GM21526 (cell line): ENCODE measurements at regions not wholly inside any gene's neighbourhood (a gene's known extent, or its start where the extent isn't known, plus 50 kb on each side); places are given as distances from the start of the nearest gene placed in this dataset.
"Not testable (repeated sequence)": the region's sequence is repeated elsewhere in the genome, so short reads cannot be mapped to it uniquely, and the experiment has no call there.

Experiments
- ATAC-seq: cut with Tn5 transposase; IDR thresholded peaks from one replicate; pipeline ENCODE4 v1.9.1; 2021; ENCODE audit warnings: moderate library complexity; ENCODE audit not compliant: unreplicated experiment, low FRiP score

DNA sequence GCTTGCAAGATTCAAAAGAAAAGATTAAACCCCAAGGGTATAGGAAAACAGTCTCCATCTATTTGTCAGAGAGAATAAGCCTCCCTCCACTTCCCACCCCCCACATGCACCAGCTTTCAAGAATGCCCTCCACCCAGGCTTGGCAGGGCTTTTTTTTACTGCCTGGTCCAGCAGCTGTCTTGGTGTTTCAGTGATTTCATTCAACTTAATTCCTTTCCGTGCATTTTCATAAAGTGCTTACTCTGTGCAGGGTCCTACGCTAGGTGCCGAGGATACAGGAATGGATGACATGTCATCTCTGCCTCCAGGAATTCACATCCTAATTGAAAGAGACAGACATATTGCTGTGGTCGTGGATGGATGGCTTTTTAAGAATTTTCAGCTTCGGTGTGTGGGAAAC is 117.9 kb downstream of the LRATD1 start:
- no peak for ATAC-seq

GRCh38 chr2:14751581-14751980 is 119.1 kb downstream of the LRATD1 start:
- ATAC-seq = no peak

DNA sequence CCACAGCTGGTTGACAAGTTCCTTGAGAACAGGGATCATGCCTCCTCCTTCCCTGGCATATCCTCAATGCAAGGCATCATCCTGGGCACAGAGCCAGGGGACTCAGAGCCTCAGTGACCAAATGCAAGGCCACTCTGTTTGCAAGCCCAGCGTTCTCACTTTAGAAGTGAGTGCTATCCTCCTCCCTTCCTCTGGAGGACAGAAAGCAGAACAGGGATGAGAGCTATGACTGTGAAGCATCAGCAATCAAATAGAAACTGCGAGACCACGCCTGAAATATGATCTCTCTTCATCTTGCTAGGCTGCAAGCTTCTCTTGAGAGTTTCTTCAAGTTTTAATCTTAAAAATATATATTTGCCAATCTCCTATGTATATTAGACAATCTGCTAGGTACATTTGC is 119.8 kb downstream of the LRATD1 start:
- ATAC-seq = peak; percentile 57

GRCh38 chr2:14756122-14756541 is 123.6 kb downstream of the LRATD1 start:
- no peak for ATAC-seq

DNA sequence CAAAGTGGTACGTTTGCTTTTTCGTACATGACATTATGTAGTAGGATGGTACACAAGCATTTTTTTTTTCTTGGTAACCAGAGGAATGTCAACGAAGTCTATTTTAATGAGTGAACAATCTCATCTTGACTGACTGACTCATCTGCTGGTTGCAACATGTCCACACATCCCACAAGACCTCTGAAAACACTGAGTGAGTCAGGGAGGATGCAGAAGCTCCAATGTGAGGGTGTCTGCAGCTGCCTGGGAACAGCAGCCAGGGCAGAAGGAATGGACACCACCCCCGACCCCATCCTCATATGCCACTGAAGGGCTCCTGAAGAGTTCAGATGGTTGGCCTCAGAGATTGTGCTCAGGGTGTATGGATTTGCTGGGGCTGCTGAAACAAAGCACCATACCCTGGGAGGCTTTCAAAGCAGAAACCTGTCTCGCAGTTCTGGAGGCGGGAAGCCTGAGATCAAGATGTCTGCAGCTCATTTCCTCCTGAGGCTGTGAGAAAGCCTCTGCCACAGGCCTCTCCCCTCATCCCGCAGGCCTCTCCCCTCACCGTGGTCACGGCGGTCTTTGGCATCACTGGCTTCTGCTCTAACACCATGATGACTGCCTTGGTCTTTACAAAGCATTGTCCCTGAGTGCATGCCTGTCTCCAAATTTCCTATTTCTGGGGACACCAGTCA is 124.6 kb downstream of the LRATD1 start:
- ATAC-seq = no peak

- no peak for ATAC-seq
Observed at GRCh38 chr2:14759082-14759481, 126.6 kb downstream of the LRATD1 start.

GRCh38 chr2:14760169-14760568 is 127.7 kb downstream of the LRATD1 start:
- ATAC-seq = no peak

DNA sequence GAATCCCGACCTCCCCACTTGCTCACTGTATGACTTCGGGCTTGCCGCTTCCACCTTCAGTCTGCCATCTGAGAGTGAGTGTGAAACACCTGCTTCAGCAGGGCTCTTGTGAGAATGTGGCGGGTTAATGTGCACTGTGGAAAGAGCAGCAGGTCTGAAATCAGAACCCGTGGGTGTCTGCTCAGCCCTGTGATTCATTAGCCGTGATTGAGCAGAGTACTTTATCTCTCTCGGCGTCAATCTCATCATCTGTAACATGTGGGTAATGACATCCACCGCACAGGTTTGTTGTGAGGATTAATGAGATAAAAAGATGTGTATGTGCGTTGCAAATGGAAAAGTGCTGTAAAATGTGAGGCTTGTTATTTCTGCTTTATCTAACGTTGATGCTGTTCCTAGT is 128.6 kb downstream of the LRATD1 start:
- no peak for ATAC-seq

DNA sequence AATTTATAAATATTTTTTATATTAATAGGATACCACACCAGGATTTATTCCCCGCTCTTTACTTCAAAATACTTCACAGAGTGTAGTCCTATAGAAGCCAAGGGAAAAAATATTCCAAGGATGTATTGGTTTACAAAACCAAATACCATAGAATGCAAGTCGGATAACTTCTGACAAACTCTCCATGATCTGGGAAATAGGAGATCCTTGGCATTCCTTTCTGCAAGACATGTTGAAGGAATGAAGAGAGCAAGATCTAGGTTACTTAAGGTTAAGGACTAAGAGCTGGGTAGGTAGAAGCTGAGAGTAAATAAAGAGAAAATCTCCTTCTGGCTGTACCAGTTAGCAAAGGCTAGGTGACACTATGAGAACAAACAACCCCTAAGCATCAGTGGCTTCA is 141.2 kb downstream of the LRATD1 start:
- no peak for ATAC-seq

GRCh38 chr2:14774436-14774968 is 142.0 kb downstream of the LRATD1 start:
- no peak for ATAC-seq

DNA sequence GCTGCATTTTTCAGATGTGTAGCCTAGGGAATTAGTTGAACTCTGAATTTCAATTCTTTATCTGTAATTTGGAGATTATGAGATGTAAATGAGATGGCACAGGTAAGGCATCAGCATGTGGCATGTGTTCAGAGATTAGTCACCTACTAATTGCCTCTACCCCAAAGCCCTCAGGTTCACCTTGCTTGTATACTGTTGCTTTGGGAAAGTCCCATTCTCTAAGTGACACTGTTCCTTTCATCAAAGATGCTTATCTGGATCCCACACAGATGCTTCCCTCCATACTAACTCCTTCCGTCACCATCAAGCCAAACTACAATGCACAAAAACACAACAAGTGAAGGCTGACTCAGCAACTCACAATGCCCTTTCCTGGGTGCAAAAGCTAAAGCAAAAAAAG is 143.7 kb downstream of the LRATD1 start:
- no peak for ATAC-seq

DNA sequence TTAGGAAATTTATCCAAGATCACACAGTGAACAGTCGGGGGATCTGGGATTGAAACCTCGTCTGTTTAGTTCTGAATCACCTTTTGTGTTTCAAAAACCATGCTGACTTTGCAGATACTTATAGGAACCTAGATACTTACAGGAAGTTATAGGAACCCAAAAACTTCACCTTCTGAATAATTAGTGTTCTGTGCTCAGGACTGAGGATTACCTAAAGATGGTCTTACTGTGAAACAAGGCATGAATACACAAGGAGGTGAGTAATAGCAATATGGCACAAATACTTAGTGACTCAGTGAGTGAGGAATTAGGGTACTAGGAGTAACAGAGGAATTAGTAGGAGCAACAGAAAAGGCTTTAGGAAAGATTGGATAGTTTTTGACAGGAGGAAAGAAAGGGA is 145.5 kb downstream of the LRATD1 start:
- ATAC-seq = no peak

DNA sequence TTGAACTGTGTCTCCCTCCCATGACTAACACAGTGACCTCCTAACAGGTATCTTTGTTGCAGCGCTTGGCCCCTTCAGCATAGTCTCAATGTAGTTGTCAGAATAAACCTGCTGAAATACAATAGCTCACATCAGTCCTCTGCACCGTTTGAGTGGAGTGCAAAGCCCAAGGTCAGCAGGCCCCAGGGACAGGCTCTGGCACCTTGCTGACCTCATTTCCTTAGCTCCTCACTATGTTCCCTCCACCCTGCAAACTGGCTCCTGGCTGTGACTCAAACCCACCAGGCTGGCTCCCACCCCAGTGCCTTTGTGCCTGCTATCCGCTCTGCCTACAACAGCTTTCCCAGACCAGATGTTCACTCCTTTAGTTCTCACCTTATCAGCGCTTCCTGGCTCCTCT is 146.7 kb downstream of the LRATD1 start:
- no peak for ATAC-seq

- ATAC-seq = no peak
Observed at GRCh38 chr2:14781142-14781541, 148.6 kb downstream of the LRATD1 start.

GRCh38 chr2:14788814-14789213 is 156.3 kb downstream of the LRATD1 start:
- ATAC-seq = not testable (repeated sequence)

DNA sequence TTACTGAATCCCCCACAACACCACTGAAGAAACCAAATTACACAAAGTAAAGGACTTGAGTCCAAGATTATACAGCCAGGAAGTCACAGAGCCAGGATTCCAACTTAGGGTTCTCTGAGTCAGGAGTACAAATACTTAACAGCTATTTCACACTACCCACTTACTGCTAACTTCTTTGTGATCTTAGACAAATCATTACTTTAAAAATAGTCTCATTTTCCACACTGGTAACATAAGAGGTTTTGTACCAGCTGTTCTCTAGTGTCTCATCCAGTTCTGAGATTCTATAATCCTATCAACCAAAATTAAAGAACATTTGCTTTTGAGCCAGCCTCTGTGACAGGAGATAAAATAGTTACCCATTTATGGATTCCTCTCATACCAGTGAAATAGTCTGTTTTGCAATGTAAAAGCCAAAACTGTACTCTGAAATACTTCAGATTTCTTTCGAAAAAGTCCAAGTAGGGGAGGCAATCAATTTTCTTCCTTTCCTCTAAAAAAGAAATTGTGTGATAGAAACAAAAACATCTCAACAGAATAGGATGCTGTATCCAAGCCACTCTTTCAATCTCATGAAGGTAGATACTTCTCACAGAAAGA is 157.6 kb downstream of the LRATD1 start:
- no peak for ATAC-seq

- no peak for ATAC-seq
Observed at GRCh38 chr2:14803994-14804393, 171.5 kb downstream of the LRATD1 start.

DNA sequence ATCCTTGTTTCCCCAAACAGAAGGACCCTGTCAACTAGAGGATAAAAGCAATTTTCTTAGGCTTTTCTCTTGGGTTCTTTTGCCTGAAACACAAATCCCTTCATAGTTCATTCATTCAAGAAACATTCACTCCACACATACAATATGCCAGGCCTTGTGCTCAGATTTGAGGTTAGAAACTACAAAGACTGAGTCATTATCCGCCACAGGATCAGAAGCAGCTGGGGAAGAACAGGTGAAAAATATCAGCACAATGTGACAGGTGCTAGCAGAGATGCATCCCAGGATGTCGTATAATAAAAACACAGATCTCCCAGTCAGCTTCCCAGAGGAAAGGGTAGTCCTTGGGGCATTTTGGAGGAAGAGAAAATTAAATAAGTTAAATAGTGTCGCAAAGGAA is 172.4 kb downstream of the LRATD1 start:
- no peak for ATAC-seq

GRCh38 chr2:14806613-14807012 is 174.1 kb downstream of the LRATD1 start:
- ATAC-seq = no peak

DNA sequence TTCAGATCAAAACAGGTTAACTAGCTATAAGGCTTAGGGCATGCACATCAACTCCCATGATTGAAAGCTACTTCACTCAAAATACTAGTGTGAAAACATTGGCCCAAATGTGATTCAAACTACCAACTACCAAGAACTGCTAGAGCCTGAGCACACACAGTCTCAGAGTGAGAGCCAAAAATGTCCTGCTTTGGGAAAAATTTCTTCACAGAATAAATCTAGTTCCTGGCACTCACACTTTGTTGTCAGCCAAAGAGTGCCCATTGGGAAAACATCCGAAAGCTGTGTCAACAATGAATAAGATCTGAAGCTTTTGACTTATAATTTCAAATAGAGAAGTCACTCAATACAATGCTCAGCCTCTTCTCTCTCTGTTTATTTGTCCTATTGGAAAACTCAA is 182.7 kb downstream of the LRATD1 start:
- ATAC-seq = no peak

DNA sequence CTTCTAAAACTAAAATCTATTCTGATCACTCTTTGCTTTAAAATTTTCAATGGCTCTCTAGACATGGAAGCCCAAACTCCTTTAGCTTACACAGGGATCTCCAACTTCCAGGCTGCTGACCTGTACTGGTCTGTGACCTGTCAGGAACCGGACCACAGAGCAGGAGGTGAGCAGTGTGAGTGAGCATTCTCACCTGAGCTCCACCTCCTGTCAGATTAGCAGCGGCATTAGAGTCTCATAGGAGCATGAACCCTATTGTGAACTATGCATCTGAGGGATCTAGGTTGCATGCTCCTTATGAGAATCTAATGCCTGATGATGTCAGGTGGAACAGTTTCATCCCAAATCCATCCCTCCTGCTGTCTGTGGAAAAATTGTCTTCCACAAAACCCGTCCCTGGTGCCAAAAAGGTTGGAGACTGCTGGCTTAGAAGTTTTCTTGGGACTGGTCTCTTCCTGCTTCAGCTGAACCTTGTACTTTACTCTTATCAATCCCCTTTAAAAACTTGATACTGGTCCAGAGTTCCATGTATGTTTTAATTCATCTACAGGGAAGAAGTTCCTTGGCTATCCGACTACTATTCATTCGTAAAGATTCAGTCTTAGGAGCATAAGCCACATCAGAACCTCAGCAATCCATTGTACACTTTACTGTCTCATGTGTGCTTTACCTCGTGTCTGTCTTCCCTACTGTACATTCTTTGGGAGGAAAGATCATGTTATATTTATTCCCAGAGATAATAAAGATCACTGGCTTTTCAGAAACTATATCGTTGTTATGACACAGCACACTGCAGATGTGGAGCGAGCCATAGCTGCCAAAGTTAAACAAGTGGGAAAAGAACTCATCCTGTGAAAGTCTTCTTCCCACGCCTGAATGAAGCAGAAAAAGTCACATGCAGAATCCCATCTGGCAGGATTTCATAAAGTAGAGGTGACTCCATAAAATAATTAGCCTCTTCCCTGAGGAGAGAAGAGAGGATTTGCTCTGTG is 183.8 kb downstream of the LRATD1 start:
- ATAC-seq = no peak
